ENCODE measurements at regions not wholly inside any gene's neighbourhood (a gene's known extent, or its start where the extent isn't known, plus 50 kb on each side); places are given as distances from the start of the nearest gene placed in this dataset.

GRCh38 chr10:113426181-113426877 is 126.5 kb upstream of the HABP2 start:
- TF ChIP-seq CTCF (IDR thresholded peaks at IDR 0.05; ENCODE audit: low read depth, low read length) (no peak), EZH2phosphoT487 (IDR thresholded peaks at IDR 0.05; ENCODE audit: low read depth) (no peak)

Measured in OCI-LY3 (cell line).